GM12891 (cell line): ENCODE measurements at regions not wholly inside any gene's neighbourhood (a gene's known extent, or its start where the extent isn't known, plus 50 kb on each side); places are given as distances from the start of the nearest gene placed in this dataset.

Source experiments
- PAX5 ChIP-seq: IDR thresholded peaks from 2 replicates; pipeline ENCODE4 v1.6.1; 2011; ENCODE audit warnings: low read length, moderate library complexity, mild to moderate bottlenecking; ENCODE audit not compliant: insufficient read depth, severe bottlenecking
- POLR2A ChIP-seq: IDR thresholded peaks from 2 replicates; pipeline ENCODE4 v1.6.1; 2011; ENCODE audit warnings: low read depth, low read length, control low read depth
- POU2F2 ChIP-seq: IDR thresholded peaks from 2 replicates; pipeline ENCODE4 v1.6.1; 2011; ENCODE audit warnings: low read depth, mild to moderate bottlenecking, control low read depth, low read length, moderate library complexity
- TAF1 ChIP-seq: IDR thresholded peaks from 2 replicates; pipeline ENCODE4 v1.6.1; 2011; ENCODE audit warnings: low read depth, low read length, control low read depth

- TF ChIP-seq POLR2A (no peak), TAF1 (no peak), PAX5 (no peak), POU2F2 (no peak)
Observed at GRCh38 chr5:6184481-6184880, 193.9 kb downstream of the MED10 start.
